Panc1 (cell line): ENCODE measurements at regions not wholly inside any gene's neighbourhood (a gene's known extent, or its start where the extent isn't known, plus 50 kb on each side); places are given as distances from the start of the nearest gene placed in this dataset.

ENCODE experiments used
- ATAC-seq: fragments of 200-7000 bp; cut with Tn5 transposase; 2 replicates; pipeline ENCODE4 v1.9.1; 2020; ENCODE audit warnings: mild to moderate bottlenecking, moderate library complexity
- BruUV-seq: library from RNA; stranded (reverse); fragments of 400-500 nt; replicated peaks from 2 replicates; lab custom pipeline; 2021; lab: Mats Ljungman, UMichigan
- CTCF ChIA-PET: fragments of 300-600 bp; sonication (Branson Sonifier 250); formaldehyde crosslinking; loops from one replicate; lab custom pipeline; 2022; ENCODE audit warnings: antibody characterized with exemption; lab: Charles Lee
- POLR2A ChIA-PET: fragments of 300-600 bp; sonication (Branson Sonifier 250); formaldehyde crosslinking; loops from one replicate; lab custom pipeline; 2022; ENCODE audit warnings: antibody characterized with exemption; lab: Charles Lee
- DNase-seq: peaks from one replicate; pipeline ENCODE4 v3.0.0-alpha.2; 2010; ENCODE audit warnings: low read depth, low spot score
- H3K27ac ChIP-seq: 2 replicates; pipeline ENCODE4 v1.5.1; 2011; ENCODE audit warnings: mild to moderate bottlenecking, low read length, inconsistent platforms
- H3K27me3 ChIP-seq: fragments of 200-500 bp; sonication (Bioruptor generic); 2 replicates; pipeline ENCODE4 v1.6.0; 2014; ENCODE audit warnings: low read length, inconsistent platforms; ENCODE audit not compliant: control insufficient read depth, insufficient read depth
- H3K36me3 ChIP-seq: fragments of 200-500 bp; sonication (Bioruptor generic); 2 replicates; pipeline ENCODE4 v1.5.1; 2014; ENCODE audit warnings: inconsistent platforms, mild to moderate bottlenecking, low read length, moderate library complexity; ENCODE audit not compliant: control insufficient read depth, insufficient read depth
- H3K4me1 ChIP-seq: 2 replicates; pipeline ENCODE4 v1.5.1; 2011; ENCODE audit warnings: inconsistent platforms, mild to moderate bottlenecking, low read length, moderate library complexity; ENCODE audit not compliant: control insufficient read depth, insufficient read depth
- H3K4me3 ChIP-seq, 2 experiments: 2 replicates each; pipeline ENCODE4 v1.5.1; 2011 to 2012; ENCODE audit warnings: low read depth in 2 of 2, low read length in 2 of 2, mild to moderate bottlenecking in 2 of 2, inconsistent platforms in 1 of 2, moderate library complexity in 1 of 2
- H3K9me3 ChIP-seq: fragments of 200-500 bp; sonication (Bioruptor generic); 2 replicates; pipeline ENCODE4 v1.5.1; 2014; ENCODE audit warnings: low read depth, mild to moderate bottlenecking, inconsistent platforms, low read length, moderate library complexity; ENCODE audit not compliant: control insufficient read depth, insufficient read depth
- POLR2AphosphoS5 ChIP-seq: IDR thresholded peaks from 2 replicates; pipeline ENCODE4 v1.6.1; 2012; ENCODE audit warnings: mild to moderate bottlenecking, low read depth, low read length, moderate library complexity
- SIN3A ChIP-seq: IDR thresholded peaks from 2 replicates; pipeline ENCODE4 v1.6.1; 2012; ENCODE audit warnings: low read depth, mild to moderate bottlenecking, low read length, moderate library complexity, borderline replicate concordance; ENCODE audit not compliant: insufficient read depth
- TCF7L2 ChIP-seq: IDR thresholded peaks from 2 replicates; pipeline ENCODE4 v1.6.1; 2011; ENCODE audit warnings: mild to moderate bottlenecking, low read depth, low read length, inconsistent platforms
- in situ Hi-C: cut with HindIII; loops from 2 replicates; pipeline ENCODE4 v1.10.0; 2016; ENCODE audit warnings: low sequenced_read_pairs, low pct_unique_long_range_greater_than_20kb
- intact Hi-C: fragments of 100-400 bp; cut with micrococcal nuclease; formaldehyde crosslinking; loops from one replicate; pipeline ENCODE4 v1.10.0; 2022; ENCODE audit not compliant: unreplicated experiment
- TF ChIP-seq, protein P1 (sequence below), 2 experiments: IDR thresholded peaks; 2 replicates each; pipeline ENCODE4 v1.6.1; 2011 to 2012; ENCODE audit warnings: low read depth in 2 of 2, control low read depth in 1 of 2, low read length in 1 of 2, mild to moderate bottlenecking in 1 of 2, moderate library complexity in 1 of 2; ENCODE audit not compliant: insufficient read depth in 1 of 2
- TF ChIP-seq, protein P2 (sequence below): fragments of 450-650 bp; IDR thresholded peaks from 2 replicates; pipeline ENCODE4 v1.5.1; 2017; ENCODE audit warnings: mild to moderate bottlenecking

DNA sequence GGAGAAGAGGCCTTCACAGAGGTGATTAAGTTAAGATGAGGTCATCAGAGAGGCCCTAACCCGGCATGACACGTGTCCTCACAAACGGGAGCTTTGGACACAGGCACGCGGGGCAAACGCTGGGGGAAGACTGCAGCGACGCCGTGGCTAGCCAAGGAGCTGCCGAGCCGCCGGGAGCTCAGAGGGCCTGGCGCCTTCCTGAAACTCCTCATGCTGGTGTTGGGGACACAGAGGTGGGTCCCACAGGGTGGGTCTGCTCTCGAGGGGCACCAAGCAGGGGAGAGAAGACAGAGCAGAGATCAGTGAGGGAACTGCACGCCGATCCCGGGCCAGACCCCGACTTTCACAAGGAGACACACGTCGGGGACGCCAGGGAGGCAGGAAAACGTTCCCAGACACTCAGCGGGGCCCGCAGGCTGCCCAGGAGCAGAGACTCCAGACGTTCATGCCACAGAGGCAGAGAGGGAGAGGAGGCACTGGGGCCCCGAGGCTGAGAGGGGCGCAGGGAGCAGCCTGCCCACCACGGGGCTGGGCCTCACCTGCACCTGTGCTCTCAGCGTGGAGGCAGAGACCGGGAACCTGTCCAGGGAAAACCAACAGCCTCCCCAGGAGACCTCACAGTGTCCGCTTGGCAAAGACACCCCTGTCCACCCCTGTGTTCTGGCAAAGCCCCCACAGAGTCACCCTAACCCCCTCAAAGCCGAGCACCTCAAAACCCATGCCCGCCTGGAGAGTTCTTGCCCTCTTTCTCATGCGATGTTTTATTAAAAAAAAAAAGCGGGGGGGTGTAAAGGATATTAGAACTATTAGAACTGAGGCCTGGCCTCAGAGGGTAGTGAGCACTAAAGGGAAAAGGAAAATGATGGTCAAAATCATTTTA lies 103.8 kb downstream of the PDGFA start:
- CTCF ChIA-PET = no interaction called here
- H3K9me3 ChIP-seq = peaks cover 6% of the 10 kb centered on the region; the same call in 1 of the 2 replicates
- intact Hi-C loops (no loop called here), in situ Hi-C loops (no loop called here)
- no peak overlapping the region for H3K4me3 ChIP-seq
- TF ChIP-seq SIN3A (no peak), POLR2AphosphoS5 (no peak), TCF7L2 (no peak)
- TF ChIP-seq, protein P1, sequence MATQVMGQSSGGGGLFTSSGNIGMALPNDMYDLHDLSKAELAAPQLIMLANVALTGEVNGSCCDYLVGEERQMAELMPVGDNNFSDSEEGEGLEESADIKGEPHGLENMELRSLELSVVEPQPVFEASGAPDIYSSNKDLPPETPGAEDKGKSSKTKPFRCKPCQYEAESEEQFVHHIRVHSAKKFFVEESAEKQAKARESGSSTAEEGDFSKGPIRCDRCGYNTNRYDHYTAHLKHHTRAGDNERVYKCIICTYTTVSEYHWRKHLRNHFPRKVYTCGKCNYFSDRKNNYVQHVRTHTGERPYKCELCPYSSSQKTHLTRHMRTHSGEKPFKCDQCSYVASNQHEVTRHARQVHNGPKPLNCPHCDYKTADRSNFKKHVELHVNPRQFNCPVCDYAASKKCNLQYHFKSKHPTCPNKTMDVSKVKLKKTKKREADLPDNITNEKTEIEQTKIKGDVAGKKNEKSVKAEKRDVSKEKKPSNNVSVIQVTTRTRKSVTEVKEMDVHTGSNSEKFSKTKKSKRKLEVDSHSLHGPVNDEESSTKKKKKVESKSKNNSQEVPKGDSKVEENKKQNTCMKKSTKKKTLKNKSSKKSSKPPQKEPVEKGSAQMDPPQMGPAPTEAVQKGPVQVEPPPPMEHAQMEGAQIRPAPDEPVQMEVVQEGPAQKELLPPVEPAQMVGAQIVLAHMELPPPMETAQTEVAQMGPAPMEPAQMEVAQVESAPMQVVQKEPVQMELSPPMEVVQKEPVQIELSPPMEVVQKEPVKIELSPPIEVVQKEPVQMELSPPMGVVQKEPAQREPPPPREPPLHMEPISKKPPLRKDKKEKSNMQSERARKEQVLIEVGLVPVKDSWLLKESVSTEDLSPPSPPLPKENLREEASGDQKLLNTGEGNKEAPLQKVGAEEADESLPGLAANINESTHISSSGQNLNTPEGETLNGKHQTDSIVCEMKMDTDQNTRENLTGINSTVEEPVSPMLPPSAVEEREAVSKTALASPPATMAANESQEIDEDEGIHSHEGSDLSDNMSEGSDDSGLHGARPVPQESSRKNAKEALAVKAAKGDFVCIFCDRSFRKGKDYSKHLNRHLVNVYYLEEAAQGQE (IDR thresholded peaks at IDR 0.05; ENCODE audit: insufficient read depth in 1 of 2, low read depth in 2 of 2, low read length in 1 of 2) = no peak
- TF ChIP-seq, protein P2, sequence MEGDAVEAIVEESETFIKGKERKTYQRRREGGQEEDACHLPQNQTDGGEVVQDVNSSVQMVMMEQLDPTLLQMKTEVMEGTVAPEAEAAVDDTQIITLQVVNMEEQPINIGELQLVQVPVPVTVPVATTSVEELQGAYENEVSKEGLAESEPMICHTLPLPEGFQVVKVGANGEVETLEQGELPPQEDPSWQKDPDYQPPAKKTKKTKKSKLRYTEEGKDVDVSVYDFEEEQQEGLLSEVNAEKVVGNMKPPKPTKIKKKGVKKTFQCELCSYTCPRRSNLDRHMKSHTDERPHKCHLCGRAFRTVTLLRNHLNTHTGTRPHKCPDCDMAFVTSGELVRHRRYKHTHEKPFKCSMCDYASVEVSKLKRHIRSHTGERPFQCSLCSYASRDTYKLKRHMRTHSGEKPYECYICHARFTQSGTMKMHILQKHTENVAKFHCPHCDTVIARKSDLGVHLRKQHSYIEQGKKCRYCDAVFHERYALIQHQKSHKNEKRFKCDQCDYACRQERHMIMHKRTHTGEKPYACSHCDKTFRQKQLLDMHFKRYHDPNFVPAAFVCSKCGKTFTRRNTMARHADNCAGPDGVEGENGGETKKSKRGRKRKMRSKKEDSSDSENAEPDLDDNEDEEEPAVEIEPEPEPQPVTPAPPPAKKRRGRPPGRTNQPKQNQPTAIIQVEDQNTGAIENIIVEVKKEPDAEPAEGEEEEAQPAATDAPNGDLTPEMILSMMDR = no peak
- BruUV-seq = no TSS peak
- POLR2A ChIA-PET = no interaction called here
- ATAC-seq (0 out of 2 replicates have a peak, but pooled peaks have one; percentile 8), DNase-seq (no peak)
- no peak overlapping the region for H3K27ac ChIP-seq
- H3K4me1 ChIP-seq = no peaks in the 10 kb centered on the region
- H3K27me3 ChIP-seq = no peaks in the 10 kb centered on the region
- H3K36me3 ChIP-seq = no peaks in the 10 kb centered on the region

DNA sequence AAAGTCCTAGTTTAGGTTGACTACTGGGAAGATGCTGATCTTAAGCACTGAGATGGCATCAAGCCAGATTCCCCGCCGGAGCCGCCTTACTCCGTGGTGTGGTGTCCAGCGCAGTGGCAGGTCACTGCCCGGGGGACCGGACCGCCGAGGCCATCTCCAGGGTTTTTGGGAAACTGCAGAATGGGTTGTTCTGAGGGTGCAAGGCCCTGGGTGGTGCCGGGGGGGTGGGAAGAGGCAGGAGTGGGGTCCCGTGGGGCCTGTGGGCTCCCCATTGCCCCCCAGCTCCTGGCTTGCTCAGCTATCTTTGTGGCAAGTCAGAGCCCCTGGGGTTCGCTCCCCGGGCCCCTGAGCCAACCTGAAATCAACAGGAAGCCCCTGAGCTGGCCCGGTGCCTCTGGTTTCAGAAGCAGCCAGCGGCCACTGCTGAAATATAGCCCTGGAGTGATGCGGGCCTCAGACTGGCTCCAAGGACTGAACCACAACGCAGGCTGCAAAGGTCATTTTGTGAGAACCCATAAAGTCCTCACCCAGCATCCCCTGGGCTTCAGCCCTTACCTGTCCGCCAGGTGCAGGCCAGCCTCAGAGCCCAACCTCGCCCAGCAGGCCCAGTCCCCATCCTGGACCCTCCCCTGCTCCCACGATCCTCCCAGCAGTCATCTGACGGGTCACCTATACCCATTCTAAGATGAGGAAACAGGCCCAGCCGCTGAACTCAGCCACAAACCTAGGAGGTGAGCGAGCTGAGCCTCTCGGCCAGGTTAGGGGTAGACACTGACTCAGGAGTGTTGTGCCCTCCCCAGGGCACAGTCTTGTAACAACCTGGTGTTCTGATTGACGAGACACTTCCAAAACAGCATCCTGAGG lies 102.7 kb downstream of the PDGFA start:
- CTCF ChIA-PET = no interaction called here
- no peak for ATAC-seq
- no peaks in the 10 kb centered on the region for H3K36me3 ChIP-seq
- no peak overlapping the region for H3K27ac ChIP-seq
- DNase-seq = no peak
- in situ Hi-C loops = no loop called here
- H3K4me1 ChIP-seq = no peaks in the 10 kb centered on the region
- BruUV-seq = no TSS peak
- peaks cover 6% of the 10 kb centered on the region; the same call in 1 of the 2 replicates for H3K9me3 ChIP-seq
- intact Hi-C loops = no loop called here
- no peak overlapping the region for H3K4me3 ChIP-seq
- POLR2A ChIA-PET = no interaction called here
- H3K27me3 ChIP-seq = no peaks in the 10 kb centered on the region
- TF ChIP-seq POLR2AphosphoS5 (no peak), SIN3A (no peak), TCF7L2 (no peak)
- TF ChIP-seq, protein P2 = no peak
- TF ChIP-seq, protein P1 (IDR thresholded peaks at IDR 0.05; ENCODE audit: insufficient read depth in 1 of 2, low read depth in 2 of 2, low read length in 1 of 2) = no peak
